PC-3 (cell line): ENCODE measurements at regions not wholly inside any gene's neighbourhood (a gene's known extent, or its start where the extent isn't known, plus 50 kb on each side); places are given as distances from the start of the nearest gene placed in this dataset.

Experiments used
- ATAC-seq: fragments of 200-7000 bp; cut with Tn5 transposase; 2 replicates; pipeline ENCODE4 v1.9.1; 2020; ENCODE audit warnings: mild to moderate bottlenecking, moderate library complexity
- BruUV-seq: library from RNA; stranded (reverse); fragments of 400-500 nt; replicated peaks from 2 replicates; lab custom pipeline; 2021; lab: Mats Ljungman, UMichigan
- CTCF ChIA-PET: fragments of 300-600 bp; sonication (Branson Sonifier 250); formaldehyde crosslinking; loops from one replicate; lab custom pipeline; 2022; ENCODE audit warnings: antibody characterized with exemption; lab: Charles Lee
- POLR2A ChIA-PET: fragments of 300-600 bp; sonication (Branson Sonifier 250); formaldehyde crosslinking; loops from one replicate; lab custom pipeline; 2022; ENCODE audit warnings: antibody characterized with exemption; ENCODE audit not compliant: unreplicated experiment; lab: Charles Lee
- DNase-seq: peaks from one replicate; pipeline ENCODE4 v3.0.0-alpha.2; 2015
- H2AFZ ChIP-seq: fragments of 300-600 bp; sonication (generic); 2 replicates; pipeline ENCODE4 v1.6.0; 2016; ENCODE audit warnings: antibody characterized with exemption, low read length
- H3F3A ChIP-seq: fragments of 300-600 bp; sonication (generic); one replicate; pipeline ENCODE4 v1.6.0; 2017; ENCODE audit warnings: antibody characterized with exemption, low read length, control low read depth, mild to moderate bottlenecking; ENCODE audit not compliant: unreplicated experiment
- H3K27ac ChIP-seq: fragments of 300-600 bp; sonication (generic); 2 replicates; pipeline ENCODE4 v1.5.1; 2016; ENCODE audit warnings: mild to moderate bottlenecking, low read length
- H3K27me3 ChIP-seq: fragments of 300-600 bp; sonication (generic); 2 replicates; pipeline ENCODE4 v1.6.1; 2016; ENCODE audit warnings: low read length, mixed read lengths
- H3K36me3 ChIP-seq: fragments of 300-600 bp; sonication (generic); 2 replicates; pipeline ENCODE4 v1.6.1; 2016; ENCODE audit warnings: low read depth, mixed run types, low read length, mixed read lengths
- H3K4me1 ChIP-seq: fragments of 300-600 bp; sonication (generic); 2 replicates; pipeline ENCODE4 v1.5.1; 2016; ENCODE audit warnings: low read length; ENCODE audit not compliant: insufficient read depth
- H3K4me2 ChIP-seq: fragments of 300-600 bp; sonication (generic); 2 replicates; pipeline ENCODE4 v1.6.0; 2016; ENCODE audit warnings: low read length
- H3K4me3 ChIP-seq: fragments of 300-600 bp; sonication (generic); 2 replicates; pipeline ENCODE4 v1.5.1; 2016; ENCODE audit warnings: mild to moderate bottlenecking, low read length, mixed read lengths
- H3K79me2 ChIP-seq: fragments of 300-600 bp; sonication (generic); 2 replicates; pipeline ENCODE4 v1.6.1; 2017; ENCODE audit warnings: low read length, mixed read lengths
- H3K9ac ChIP-seq: fragments of 300-600 bp; sonication (generic); 2 replicates; pipeline ENCODE4 v1.6.0; 2016; ENCODE audit warnings: mild to moderate bottlenecking, low read length
- H3K9me2 ChIP-seq: fragments of 300-600 bp; sonication (generic); replicated peaks from 2 replicates; pipeline ENCODE4 v1.6.1; 2016; ENCODE audit warnings: mixed run types, low read length, mixed read lengths
- H3K9me3 ChIP-seq: fragments of 300-600 bp; sonication (generic); 2 replicates; pipeline ENCODE4 v1.6.1; 2016; ENCODE audit warnings: low read length, mixed read lengths
- H4K20me1 ChIP-seq: fragments of 300-600 bp; sonication (generic); 2 replicates; pipeline ENCODE4 v1.6.1; 2016; ENCODE audit warnings: low read length, mixed read lengths
- EZH2 ChIP-seq: fragments of 300-600 bp; sonication (generic); IDR thresholded peaks from one replicate; pipeline ENCODE4 v1.6.1; 2017; ENCODE audit warnings: antibody characterized with exemption, mild to moderate bottlenecking, low read length; ENCODE audit not compliant: unreplicated experiment
- EZH2phosphoT487 ChIP-seq: fragments of 300-600 bp; sonication (generic); IDR thresholded peaks from 2 replicates; pipeline ENCODE4 v1.6.1; 2018; ENCODE audit warnings: mild to moderate bottlenecking, antibody characterized with exemption, low read length, borderline replicate concordance
- intact Hi-C: fragments of 100-400 bp; cut with micrococcal nuclease; formaldehyde crosslinking; loops from 2 replicates; pipeline ENCODE4 v1.9.0; 2023
- TF ChIP-seq, protein P1 (sequence below): fragments of 300-600 bp; sonication (generic); conservative IDR thresholded peaks from 2 replicates; pipeline ENCODE4 v1.5.1; 2017; ENCODE audit warnings: antibody characterized with exemption, low read depth, mild to moderate bottlenecking, low read length

DNA sequence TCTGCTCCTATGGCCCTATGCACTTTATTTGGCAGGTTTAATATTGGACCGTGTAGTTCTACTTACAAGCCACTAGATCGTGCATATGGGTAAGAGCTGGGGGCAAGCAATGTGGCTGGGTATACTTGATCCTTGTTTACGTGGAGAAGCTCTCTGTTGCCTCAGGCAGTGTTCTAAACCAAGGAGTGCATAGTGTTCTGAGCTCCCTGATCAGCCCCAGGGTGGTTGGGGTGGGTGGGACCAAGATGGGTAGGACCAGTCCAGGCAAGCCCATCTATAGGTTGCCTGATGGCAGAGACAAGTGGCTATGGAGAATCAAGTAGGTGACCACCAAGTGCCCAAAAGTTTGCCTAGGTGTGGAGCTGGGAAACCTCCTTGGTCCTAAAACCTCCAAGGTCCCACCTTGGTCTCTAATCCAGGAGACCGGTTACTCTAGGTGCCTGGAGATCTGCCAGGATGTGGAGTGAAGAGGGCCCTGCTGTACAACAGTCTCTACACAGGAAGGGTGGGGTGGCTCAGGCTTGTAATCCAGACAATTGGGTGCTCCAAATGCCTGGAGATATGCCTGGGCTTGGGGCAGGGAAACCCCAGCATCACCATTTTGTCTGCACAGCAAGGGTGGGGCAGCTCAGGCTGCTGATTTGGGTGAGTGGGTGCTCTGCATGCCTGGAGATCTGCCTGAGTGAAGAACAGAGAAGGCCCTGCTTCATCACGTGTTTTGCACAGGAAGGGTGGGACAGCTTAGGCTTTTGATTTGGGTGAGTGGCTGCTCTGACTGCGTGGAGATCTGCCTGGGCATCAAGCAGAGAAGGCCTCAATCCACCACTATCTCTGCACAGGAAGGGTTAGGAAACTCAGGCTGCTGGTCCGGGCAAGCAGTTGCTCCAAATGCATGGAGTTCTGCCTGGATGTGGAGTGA lies 659.8 kb downstream of the TLE4 start:
- TF ChIP-seq EZH2 (no peak), EZH2phosphoT487 (no peak)
- TF ChIP-seq, protein P1, sequence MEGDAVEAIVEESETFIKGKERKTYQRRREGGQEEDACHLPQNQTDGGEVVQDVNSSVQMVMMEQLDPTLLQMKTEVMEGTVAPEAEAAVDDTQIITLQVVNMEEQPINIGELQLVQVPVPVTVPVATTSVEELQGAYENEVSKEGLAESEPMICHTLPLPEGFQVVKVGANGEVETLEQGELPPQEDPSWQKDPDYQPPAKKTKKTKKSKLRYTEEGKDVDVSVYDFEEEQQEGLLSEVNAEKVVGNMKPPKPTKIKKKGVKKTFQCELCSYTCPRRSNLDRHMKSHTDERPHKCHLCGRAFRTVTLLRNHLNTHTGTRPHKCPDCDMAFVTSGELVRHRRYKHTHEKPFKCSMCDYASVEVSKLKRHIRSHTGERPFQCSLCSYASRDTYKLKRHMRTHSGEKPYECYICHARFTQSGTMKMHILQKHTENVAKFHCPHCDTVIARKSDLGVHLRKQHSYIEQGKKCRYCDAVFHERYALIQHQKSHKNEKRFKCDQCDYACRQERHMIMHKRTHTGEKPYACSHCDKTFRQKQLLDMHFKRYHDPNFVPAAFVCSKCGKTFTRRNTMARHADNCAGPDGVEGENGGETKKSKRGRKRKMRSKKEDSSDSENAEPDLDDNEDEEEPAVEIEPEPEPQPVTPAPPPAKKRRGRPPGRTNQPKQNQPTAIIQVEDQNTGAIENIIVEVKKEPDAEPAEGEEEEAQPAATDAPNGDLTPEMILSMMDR, result no peak
- H3K27ac ChIP-seq, result no peak overlapping the region
- H3K27me3 ChIP-seq, result no peaks in the 10 kb centered on the region
- no peak overlapping the region for H3K4me3 ChIP-seq
- intact Hi-C loops, result no loop called here
- no TSS peak for BruUV-seq
- no peaks in the 10 kb centered on the region for H3F3A ChIP-seq
- no peaks in the 10 kb centered on the region for H3K4me1 ChIP-seq
- no peaks in the 10 kb centered on the region for H4K20me1 ChIP-seq
- H2AFZ ChIP-seq, result no peak overlapping the region
- H3K36me3 ChIP-seq, result no peaks in the 10 kb centered on the region
- no peaks in the 10 kb centered on the region for H3K9me2 ChIP-seq
- ChIA-PET CTCF (no interaction called here), POLR2A (no interaction called here)
- no peak overlapping the region for H3K9ac ChIP-seq
- no peaks in the 10 kb centered on the region for H3K79me2 ChIP-seq
- DNase-seq, result no peak
- no peak for ATAC-seq
- H3K9me3 ChIP-seq, result no peaks in the 10 kb centered on the region
- no peak overlapping the region for H3K4me2 ChIP-seq

DNA sequence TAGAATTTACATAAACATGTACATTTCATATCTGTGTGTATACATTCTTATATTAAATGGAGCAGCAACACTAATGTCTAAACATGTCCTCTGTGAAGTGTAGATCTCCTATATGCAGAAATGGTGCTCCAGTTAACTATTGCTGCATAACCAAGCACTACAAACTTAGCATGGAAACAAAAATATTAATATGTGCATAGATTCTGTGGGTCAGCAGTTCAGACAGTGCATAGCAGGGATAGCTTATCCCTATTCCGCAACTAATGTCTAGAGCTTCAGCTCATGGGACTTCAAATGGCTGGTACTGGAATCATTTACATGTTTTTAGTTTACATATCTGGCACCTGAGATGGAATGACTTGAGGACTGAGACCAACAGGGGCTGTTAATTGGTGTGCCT lies 652.1 kb downstream of the TLE4 start:
- no peak overlapping the region for H3K9ac ChIP-seq
- H3K4me3 ChIP-seq, result no peak overlapping the region
- H3K9me3 ChIP-seq, result no peaks in the 10 kb centered on the region
- H2AFZ ChIP-seq, result no peak overlapping the region
- TF ChIP-seq EZH2phosphoT487, result no peak
- TF ChIP-seq EZH2, result no peak
- TF ChIP-seq, protein P1, result no peak
- no peaks in the 10 kb centered on the region for H4K20me1 ChIP-seq
- no peaks in the 10 kb centered on the region for H3K36me3 ChIP-seq
- POLR2A ChIA-PET, result no interaction called here
- no peak overlapping the region for H3K27ac ChIP-seq
- intact Hi-C loops, result no loop called here
- no peak for DNase-seq
- H3K9me2 ChIP-seq, result no peaks in the 10 kb centered on the region
- no peak for ATAC-seq
- no TSS peak for BruUV-seq
- no peaks in the 10 kb centered on the region for H3K4me1 ChIP-seq
- H3K4me2 ChIP-seq, result no peak overlapping the region
- H3K27me3 ChIP-seq, result no peaks in the 10 kb centered on the region
- no peaks in the 10 kb centered on the region for H3F3A ChIP-seq
- H3K79me2 ChIP-seq, result no peaks in the 10 kb centered on the region
- CTCF ChIA-PET, result no interaction called here
